ENCODE measurements at regions not wholly inside any gene's neighbourhood (a gene's known extent, or its start where the extent isn't known, plus 50 kb on each side); places are given as distances from the start of the nearest gene placed in this dataset.

GRCh38 chr1:68916221-68916902 is 419.5 kb upstream of the DEPDC1 start:
- TF ChIP-seq EZH2 (IDR thresholded peaks at IDR 0.05; ENCODE audit: insufficient read depth, poor library complexity, severe bottlenecking) (no peak), EZH2phosphoT487 (IDR thresholded peaks at IDR 0.05; ENCODE audit: insufficient read depth, low read depth) (no peak)

All from GM23248 (cell line).